GM12878 (cell line): ENCODE measurements at regions not wholly inside any gene's neighbourhood (a gene's known extent, or its start where the extent isn't known, plus 50 kb on each side); places are given as distances from the start of the nearest gene placed in this dataset.

Source experiments
- CBX3 ChIP-seq: fragments of 200-600 bp; sonication (generic); IDR thresholded peaks from 2 replicates; pipeline ENCODE4 v1.6.1; 2016; ENCODE audit warnings: low read depth, borderline replicate concordance
- CTCF ChIP-seq, 3 experiments: IDR thresholded peaks in 2 of 3; conservative IDR thresholded peaks in 1 of 3; 2 replicates each; pipeline ENCODE4 v1.5.1; 2011; ENCODE audit warnings: low read depth in 3 of 3, low read length in 3 of 3, mild to moderate bottlenecking in 3 of 3, control low read depth in 2 of 3, moderate library complexity in 2 of 3, inconsistent platforms in 1 of 3, mixed read lengths in 1 of 3; ENCODE audit not compliant: control insufficient read depth in 2 of 3, insufficient read depth in 1 of 3; ENCODE audit errors: extremely low read depth in 1 of 3
- E2F8 ChIP-seq: fragments of 450-650 bp; IDR thresholded peaks from 2 replicates; pipeline ENCODE4 v1.6.1; 2018; ENCODE audit warnings: mild to moderate bottlenecking, low read depth, moderate library complexity; ENCODE audit not compliant: partially characterized antibody
- ESRRA ChIP-seq: IDR thresholded peaks from 2 replicates; pipeline ENCODE4 v1.6.1; 2012; ENCODE audit warnings: mild to moderate bottlenecking, low read length, improper control_type of control experiment
- LARP7 ChIP-seq: fragments of 450-650 bp; IDR thresholded peaks from 2 replicates; pipeline ENCODE4 v1.6.1; 2017; ENCODE audit warnings: mild to moderate bottlenecking
- PML ChIP-seq: IDR thresholded peaks from 2 replicates; pipeline ENCODE4 v1.6.1; 2012; ENCODE audit warnings: low read length, inconsistent platforms
- POLR2A ChIP-seq: IDR thresholded peaks from 2 replicates; pipeline ENCODE4 v1.6.1; 2011; ENCODE audit warnings: low read depth, mild to moderate bottlenecking, low read length
- POLR2AphosphoS2 ChIP-seq: IDR thresholded peaks from 2 replicates; pipeline ENCODE4 v1.6.1; 2011; ENCODE audit warnings: low read depth, mild to moderate bottlenecking, low read length, improper control_type of control experiment, moderate library complexity
- REST ChIP-seq: IDR thresholded peaks from 2 replicates; pipeline ENCODE4 v1.6.1; 2012; ENCODE audit warnings: mild to moderate bottlenecking, low read depth, low read length
- SIN3A ChIP-seq: IDR thresholded peaks from 2 replicates; pipeline ENCODE4 v1.6.1; 2012; ENCODE audit warnings: low read depth, low read length, improper control_type of control experiment
- STAT1 ChIP-seq: fragments of 450-650 bp; conservative IDR thresholded peaks from 2 replicates; pipeline ENCODE4 v1.6.1; 2014; ENCODE audit warnings: antibody characterized with exemption, mild to moderate bottlenecking

- no peak for TF ChIP-seq CTCF (IDR thresholded peaks at IDR 0.05 in 2 of 3, conservative IDR thresholded peaks at IDR 0.05 in 1 of 3; ENCODE audit: control insufficient read depth in 2 of 3, extremely low read depth in 1 of 3, insufficient read depth in 1 of 3, low read depth in 3 of 3, low read length in 3 of 3)
- TF ChIP-seq LARP7: no peak
- no peak for TF ChIP-seq REST
- TF ChIP-seq CBX3: no peak
- TF ChIP-seq ESRRA: no peak
- TF ChIP-seq E2F8: no peak
- TF ChIP-seq PML: no peak
- no peak for TF ChIP-seq STAT1
- TF ChIP-seq SIN3A: no peak
- no peak for TF ChIP-seq POLR2A
- TF ChIP-seq POLR2AphosphoS2: no peak
Observed at GRCh38 chr9:129558551-129559505, 62.1 kb downstream of the C9orf50 start.
